K562 (cell line): ENCODE measurements at regions not wholly inside any gene's neighbourhood (a gene's known extent, or its start where the extent isn't known, plus 50 kb on each side); places are given as distances from the start of the nearest gene placed in this dataset.

Source experiments
- ARID1B ChIP-seq: fragments of 450-650 bp; IDR thresholded peaks from 2 replicates; pipeline ENCODE4 v1.6.1; 2016; ENCODE audit warnings: antibody characterized with exemption, mild to moderate bottlenecking, inconsistent platforms
- CBFA2T3 ChIP-seq: fragments of 450-650 bp; IDR thresholded peaks from 2 replicates; pipeline ENCODE4 v1.6.1; 2017
- HDAC1 ChIP-seq, 2 experiments: fragments of 450-650 bp; IDR thresholded peaks; 2 replicates each; pipeline ENCODE4 v1.6.1; 2016 to 2017; ENCODE audit warnings: inconsistent platforms in 1 of 2, mild to moderate bottlenecking in 1 of 2, moderate library complexity in 1 of 2
- NCOA6 ChIP-seq: fragments of 450-650 bp; IDR thresholded peaks from 2 replicates; pipeline ENCODE4 v1.6.1; 2017; ENCODE audit warnings: mild to moderate bottlenecking
- NCOR1 ChIP-seq: fragments of 450-650 bp; IDR thresholded peaks from 2 replicates; pipeline ENCODE4 v1.6.1; 2016; ENCODE audit warnings: mild to moderate bottlenecking, moderate library complexity
- POLR2AphosphoS2 ChIP-seq: IDR thresholded peaks from 2 replicates; pipeline ENCODE4 v1.6.1; 2012; ENCODE audit warnings: low read length, improper control_type of control experiment
- PRPF4 ChIP-seq: fragments of 200-400 bp; formaldehyde crosslinking; IDR thresholded peaks from one replicate; pipeline ENCODE4 v1.6.1; 2017; ENCODE audit warnings: low read length, low read depth, mild to moderate bottlenecking; ENCODE audit not compliant: insufficient read depth, poor library complexity, severe bottlenecking
- RBM15 ChIP-seq: fragments of 200-400 bp; formaldehyde crosslinking; IDR thresholded peaks from 2 replicates; pipeline ENCODE4 v1.6.1; 2018; ENCODE audit warnings: mild to moderate bottlenecking, low read length, moderate library complexity; ENCODE audit not compliant: insufficient read depth
- RCOR1 ChIP-seq, 2 experiments: IDR thresholded peaks; 2 replicates each; pipeline ENCODE4 v1.6.1; 2012; ENCODE audit warnings: low read depth in 2 of 2, low read length in 2 of 2, borderline replicate concordance in 1 of 2, improper control_type of control experiment in 1 of 2
- RFX5 ChIP-seq: IDR thresholded peaks from 2 replicates; pipeline ENCODE4 v1.6.1; 2011; ENCODE audit warnings: low read depth, mild to moderate bottlenecking, improper control_type of control experiment, low read length
- SMAD3 ChIP-seq: fragments of 450-650 bp; formaldehyde crosslinking; conservative IDR thresholded peaks from 2 replicates; pipeline ENCODE4 v1.4.0; 2020; ENCODE audit warnings: mild to moderate bottlenecking
- TF ChIP-seq, protein P1 (sequence below): fragments of 450-650 bp; IDR thresholded peaks from 2 replicates; pipeline ENCODE4 v1.6.1; 2016; ENCODE audit warnings: mild to moderate bottlenecking, moderate library complexity
- TF ChIP-seq, protein P2 (sequence below): sonication (generic); formaldehyde crosslinking; IDR thresholded peaks from 2 replicates; pipeline ENCODE4 v1.8.0; 2022; ENCODE audit warnings: mild to moderate bottlenecking, missing genetic modification reagents
- TF ChIP-seq, protein P3 (sequence below): fragments of 150-350 bp; conservative IDR thresholded peaks from 2 replicates; pipeline ENCODE4 v1.6.1; 2014; ENCODE audit warnings: low read length

- TF ChIP-seq, protein P1, sequence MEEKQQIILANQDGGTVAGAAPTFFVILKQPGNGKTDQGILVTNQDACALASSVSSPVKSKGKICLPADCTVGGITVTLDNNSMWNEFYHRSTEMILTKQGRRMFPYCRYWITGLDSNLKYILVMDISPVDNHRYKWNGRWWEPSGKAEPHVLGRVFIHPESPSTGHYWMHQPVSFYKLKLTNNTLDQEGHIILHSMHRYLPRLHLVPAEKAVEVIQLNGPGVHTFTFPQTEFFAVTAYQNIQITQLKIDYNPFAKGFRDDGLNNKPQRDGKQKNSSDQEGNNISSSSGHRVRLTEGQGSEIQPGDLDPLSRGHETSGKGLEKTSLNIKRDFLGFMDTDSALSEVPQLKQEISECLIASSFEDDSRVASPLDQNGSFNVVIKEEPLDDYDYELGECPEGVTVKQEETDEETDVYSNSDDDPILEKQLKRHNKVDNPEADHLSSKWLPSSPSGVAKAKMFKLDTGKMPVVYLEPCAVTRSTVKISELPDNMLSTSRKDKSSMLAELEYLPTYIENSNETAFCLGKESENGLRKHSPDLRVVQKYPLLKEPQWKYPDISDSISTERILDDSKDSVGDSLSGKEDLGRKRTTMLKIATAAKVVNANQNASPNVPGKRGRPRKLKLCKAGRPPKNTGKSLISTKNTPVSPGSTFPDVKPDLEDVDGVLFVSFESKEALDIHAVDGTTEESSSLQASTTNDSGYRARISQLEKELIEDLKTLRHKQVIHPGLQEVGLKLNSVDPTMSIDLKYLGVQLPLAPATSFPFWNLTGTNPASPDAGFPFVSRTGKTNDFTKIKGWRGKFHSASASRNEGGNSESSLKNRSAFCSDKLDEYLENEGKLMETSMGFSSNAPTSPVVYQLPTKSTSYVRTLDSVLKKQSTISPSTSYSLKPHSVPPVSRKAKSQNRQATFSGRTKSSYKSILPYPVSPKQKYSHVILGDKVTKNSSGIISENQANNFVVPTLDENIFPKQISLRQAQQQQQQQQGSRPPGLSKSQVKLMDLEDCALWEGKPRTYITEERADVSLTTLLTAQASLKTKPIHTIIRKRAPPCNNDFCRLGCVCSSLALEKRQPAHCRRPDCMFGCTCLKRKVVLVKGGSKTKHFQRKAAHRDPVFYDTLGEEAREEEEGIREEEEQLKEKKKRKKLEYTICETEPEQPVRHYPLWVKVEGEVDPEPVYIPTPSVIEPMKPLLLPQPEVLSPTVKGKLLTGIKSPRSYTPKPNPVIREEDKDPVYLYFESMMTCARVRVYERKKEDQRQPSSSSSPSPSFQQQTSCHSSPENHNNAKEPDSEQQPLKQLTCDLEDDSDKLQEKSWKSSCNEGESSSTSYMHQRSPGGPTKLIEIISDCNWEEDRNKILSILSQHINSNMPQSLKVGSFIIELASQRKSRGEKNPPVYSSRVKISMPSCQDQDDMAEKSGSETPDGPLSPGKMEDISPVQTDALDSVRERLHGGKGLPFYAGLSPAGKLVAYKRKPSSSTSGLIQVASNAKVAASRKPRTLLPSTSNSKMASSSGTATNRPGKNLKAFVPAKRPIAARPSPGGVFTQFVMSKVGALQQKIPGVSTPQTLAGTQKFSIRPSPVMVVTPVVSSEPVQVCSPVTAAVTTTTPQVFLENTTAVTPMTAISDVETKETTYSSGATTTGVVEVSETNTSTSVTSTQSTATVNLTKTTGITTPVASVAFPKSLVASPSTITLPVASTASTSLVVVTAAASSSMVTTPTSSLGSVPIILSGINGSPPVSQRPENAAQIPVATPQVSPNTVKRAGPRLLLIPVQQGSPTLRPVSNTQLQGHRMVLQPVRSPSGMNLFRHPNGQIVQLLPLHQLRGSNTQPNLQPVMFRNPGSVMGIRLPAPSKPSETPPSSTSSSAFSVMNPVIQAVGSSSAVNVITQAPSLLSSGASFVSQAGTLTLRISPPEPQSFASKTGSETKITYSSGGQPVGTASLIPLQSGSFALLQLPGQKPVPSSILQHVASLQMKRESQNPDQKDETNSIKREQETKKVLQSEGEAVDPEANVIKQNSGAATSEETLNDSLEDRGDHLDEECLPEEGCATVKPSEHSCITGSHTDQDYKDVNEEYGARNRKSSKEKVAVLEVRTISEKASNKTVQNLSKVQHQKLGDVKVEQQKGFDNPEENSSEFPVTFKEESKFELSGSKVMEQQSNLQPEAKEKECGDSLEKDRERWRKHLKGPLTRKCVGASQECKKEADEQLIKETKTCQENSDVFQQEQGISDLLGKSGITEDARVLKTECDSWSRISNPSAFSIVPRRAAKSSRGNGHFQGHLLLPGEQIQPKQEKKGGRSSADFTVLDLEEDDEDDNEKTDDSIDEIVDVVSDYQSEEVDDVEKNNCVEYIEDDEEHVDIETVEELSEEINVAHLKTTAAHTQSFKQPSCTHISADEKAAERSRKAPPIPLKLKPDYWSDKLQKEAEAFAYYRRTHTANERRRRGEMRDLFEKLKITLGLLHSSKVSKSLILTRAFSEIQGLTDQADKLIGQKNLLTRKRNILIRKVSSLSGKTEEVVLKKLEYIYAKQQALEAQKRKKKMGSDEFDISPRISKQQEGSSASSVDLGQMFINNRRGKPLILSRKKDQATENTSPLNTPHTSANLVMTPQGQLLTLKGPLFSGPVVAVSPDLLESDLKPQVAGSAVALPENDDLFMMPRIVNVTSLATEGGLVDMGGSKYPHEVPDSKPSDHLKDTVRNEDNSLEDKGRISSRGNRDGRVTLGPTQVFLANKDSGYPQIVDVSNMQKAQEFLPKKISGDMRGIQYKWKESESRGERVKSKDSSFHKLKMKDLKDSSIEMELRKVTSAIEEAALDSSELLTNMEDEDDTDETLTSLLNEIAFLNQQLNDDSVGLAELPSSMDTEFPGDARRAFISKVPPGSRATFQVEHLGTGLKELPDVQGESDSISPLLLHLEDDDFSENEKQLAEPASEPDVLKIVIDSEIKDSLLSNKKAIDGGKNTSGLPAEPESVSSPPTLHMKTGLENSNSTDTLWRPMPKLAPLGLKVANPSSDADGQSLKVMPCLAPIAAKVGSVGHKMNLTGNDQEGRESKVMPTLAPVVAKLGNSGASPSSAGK: no peak
- TF ChIP-seq HDAC1 (IDR thresholded peaks at IDR 0.05) (0 out of 4 replicates have a peak, but pooled peaks of 1 of the 2 experiments have one; percentile 25), NCOR1 (peak; percentile 71), ARID1B (peak; percentile 88), RCOR1 (IDR thresholded peaks at IDR 0.05; ENCODE audit: borderline replicate concordance in 1 of 2, low read depth in 2 of 2, low read length in 2 of 2) (no peak), RBM15 (no peak), NCOA6 (no peak), RFX5 (no peak), SMAD3 (CRISPR knock-in tag) (no peak), CBFA2T3 (peak; percentile 88), POLR2AphosphoS2 (no peak), PRPF4 (no peak)
- TF ChIP-seq, protein P2, sequence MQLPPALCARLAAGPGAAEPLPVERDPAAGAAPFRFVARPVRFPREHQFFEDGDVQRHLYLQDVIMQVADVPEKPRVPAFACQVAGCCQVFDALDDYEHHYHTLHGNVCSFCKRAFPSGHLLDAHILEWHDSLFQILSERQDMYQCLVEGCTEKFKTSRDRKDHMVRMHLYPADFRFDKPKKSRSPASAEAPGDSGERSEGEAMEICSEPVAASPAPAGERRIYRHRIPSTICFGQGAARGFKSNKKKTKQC (CRISPR knock-in tag): no peak
- TF ChIP-seq, protein P3, sequence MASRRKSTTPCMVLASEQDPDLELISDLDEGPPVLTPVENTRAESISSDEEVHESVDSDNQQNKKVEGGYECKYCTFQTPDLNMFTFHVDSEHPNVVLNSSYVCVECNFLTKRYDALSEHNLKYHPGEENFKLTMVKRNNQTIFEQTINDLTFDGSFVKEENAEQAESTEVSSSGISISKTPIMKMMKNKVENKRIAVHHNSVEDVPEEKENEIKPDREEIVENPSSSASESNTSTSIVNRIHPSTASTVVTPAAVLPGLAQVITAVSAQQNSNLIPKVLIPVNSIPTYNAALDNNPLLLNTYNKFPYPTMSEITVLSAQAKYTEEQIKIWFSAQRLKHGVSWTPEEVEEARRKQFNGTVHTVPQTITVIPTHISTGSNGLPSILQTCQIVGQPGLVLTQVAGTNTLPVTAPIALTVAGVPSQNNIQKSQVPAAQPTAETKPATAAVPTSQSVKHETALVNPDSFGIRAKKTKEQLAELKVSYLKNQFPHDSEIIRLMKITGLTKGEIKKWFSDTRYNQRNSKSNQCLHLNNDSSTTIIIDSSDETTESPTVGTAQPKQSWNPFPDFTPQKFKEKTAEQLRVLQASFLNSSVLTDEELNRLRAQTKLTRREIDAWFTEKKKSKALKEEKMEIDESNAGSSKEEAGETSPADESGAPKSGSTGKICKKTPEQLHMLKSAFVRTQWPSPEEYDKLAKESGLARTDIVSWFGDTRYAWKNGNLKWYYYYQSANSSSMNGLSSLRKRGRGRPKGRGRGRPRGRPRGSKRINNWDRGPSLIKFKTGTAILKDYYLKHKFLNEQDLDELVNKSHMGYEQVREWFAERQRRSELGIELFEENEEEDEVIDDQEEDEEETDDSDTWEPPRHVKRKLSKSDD: no peak
Observed at GRCh38 chr2:103525756-103526155, 763.9 kb downstream of the TMEM182 start (continued).
